Endothelial cell (in vitro differentiated cells): ENCODE measurements at regions not wholly inside any gene's neighbourhood (a gene's known extent, or its start where the extent isn't known, plus 50 kb on each side); places are given as distances from the start of the nearest gene placed in this dataset.

ENCODE experiments used
- DNase-seq: peaks from one replicate; pipeline ENCODE4 v3.0.0; 2021; ENCODE audit warnings: low spot score
- H3K27ac Mint-ChIP-seq: one replicate; pipeline ENCODE4 v1.8.0; 2021; ENCODE audit warnings: mixed read lengths, inconsistent platforms; ENCODE audit not compliant: unreplicated experiment
- H3K27me3 Mint-ChIP-seq: one replicate; pipeline ENCODE4 v1.8.0; 2021; ENCODE audit warnings: mild to moderate bottlenecking, moderate library complexity, mixed read lengths, inconsistent platforms; ENCODE audit not compliant: unreplicated experiment
- H3K36me3 Mint-ChIP-seq: one replicate; pipeline ENCODE4 v1.8.0; 2021; ENCODE audit warnings: mild to moderate bottlenecking, low read depth, mixed read lengths, inconsistent platforms; ENCODE audit not compliant: unreplicated experiment
- H3K4me1 Mint-ChIP-seq: one replicate; pipeline ENCODE4 v1.8.0; 2021; ENCODE audit warnings: mild to moderate bottlenecking, mixed read lengths, inconsistent platforms; ENCODE audit not compliant: unreplicated experiment
- H3K4me3 Mint-ChIP-seq: one replicate; pipeline ENCODE4 v1.8.0; 2021; ENCODE audit warnings: mild to moderate bottlenecking, mixed read lengths, inconsistent platforms; ENCODE audit not compliant: unreplicated experiment
- H3K9me3 Mint-ChIP-seq: one replicate; pipeline ENCODE4 v1.8.0; 2021; ENCODE audit warnings: mixed read lengths, inconsistent platforms; ENCODE audit not compliant: unreplicated experiment
- CTCF ChIP-seq: fragments of 200-600 bp; sonication (generic); IDR thresholded peaks from one replicate; pipeline ENCODE4 v1.5.0; 2021; ENCODE audit warnings: antibody characterized with exemption; ENCODE audit not compliant: unreplicated experiment

GRCh38 chr21:14903172-14903865 lies 161.5 kb downstream of the NRIP1 start:
- no peak for DNase-seq
- TF ChIP-seq CTCF, result no peak
- Mint-ChIP-seq H3K27ac (no peak overlapping the region), H3K4me1 (no peaks in the 10 kb centered on the region), H3K27me3 (no peaks in the 10 kb centered on the region), H3K36me3 (no peaks in the 10 kb centered on the region), H3K9me3 (no peaks in the 10 kb centered on the region), H3K4me3 (no peak overlapping the region)

GRCh38 chr21:14901482-14901958 lies 163.3 kb downstream of the NRIP1 start:
- no peaks in the 10 kb centered on the region for H3K27me3 Mint-ChIP-seq
- no peaks in the 10 kb centered on the region for H3K9me3 Mint-ChIP-seq
- TF ChIP-seq CTCF, result no peak
- DNase-seq, result no peak
- no peaks in the 10 kb centered on the region for H3K36me3 Mint-ChIP-seq
- H3K4me1 Mint-ChIP-seq, result no peaks in the 10 kb centered on the region
- H3K4me3 Mint-ChIP-seq, result no peak overlapping the region
- H3K27ac Mint-ChIP-seq, result no peak overlapping the region

DNA sequence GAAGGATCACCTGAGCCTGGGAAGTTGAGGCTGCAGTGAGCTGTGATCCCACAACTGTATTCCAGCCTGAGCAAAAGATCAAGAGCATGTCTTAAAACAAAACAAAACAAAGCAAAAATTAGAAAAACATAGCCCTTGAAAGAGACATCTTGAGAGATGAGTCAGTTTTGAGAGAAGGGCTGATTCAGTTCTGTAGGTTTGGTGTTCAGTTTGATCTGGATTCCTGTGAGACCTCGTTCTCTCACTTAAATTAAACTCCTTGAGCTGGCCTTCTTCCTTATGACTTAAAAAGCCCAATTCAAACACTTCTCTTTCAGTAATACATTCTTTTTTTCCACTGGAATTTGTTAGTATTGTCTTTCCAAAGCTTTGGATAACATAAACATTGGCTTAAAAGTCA lies 164.2 kb downstream of the NRIP1 start:
- no peak for DNase-seq
- Mint-ChIP-seq H3K36me3 (no peaks in the 10 kb centered on the region), H3K27ac (no peak overlapping the region)

DNA sequence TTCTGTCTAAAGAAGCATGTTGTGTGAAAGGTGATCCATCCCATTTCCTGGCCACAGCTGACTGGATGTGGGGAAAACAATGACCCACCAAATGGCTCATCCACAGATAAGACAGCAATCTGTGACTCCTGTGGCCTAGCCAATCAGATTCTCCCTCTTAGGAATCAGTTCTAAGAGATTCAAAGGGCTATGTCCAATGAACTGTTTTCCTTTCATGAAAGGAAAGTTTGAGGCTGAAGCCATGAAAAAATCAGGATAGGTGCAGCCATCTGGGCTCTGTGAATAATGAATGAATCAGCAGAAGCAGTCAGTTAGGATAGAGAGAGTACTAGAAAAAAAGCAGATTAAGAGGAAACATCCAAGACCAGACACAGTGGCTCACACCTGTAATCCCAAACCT lies 164.7 kb downstream of the NRIP1 start:
- Mint-ChIP-seq H3K4me1 (no peaks in the 10 kb centered on the region), H3K36me3 (no peaks in the 10 kb centered on the region), H3K27me3 (no peaks in the 10 kb centered on the region), H3K9me3 (no peaks in the 10 kb centered on the region), H3K27ac (no peak overlapping the region), H3K4me3 (no peak overlapping the region)
- DNase-seq, result no peak
- TF ChIP-seq CTCF, result no peak

More for the DNA sequence above, 164.2 kb downstream of the NRIP1 start:
- no peaks in the 10 kb centered on the region for H3K9me3 Mint-ChIP-seq
- no peak overlapping the region for H3K4me3 Mint-ChIP-seq
- H3K4me1 Mint-ChIP-seq, result no peaks in the 10 kb centered on the region
- H3K27me3 Mint-ChIP-seq, result no peaks in the 10 kb centered on the region
- TF ChIP-seq CTCF, result no peak

DNA sequence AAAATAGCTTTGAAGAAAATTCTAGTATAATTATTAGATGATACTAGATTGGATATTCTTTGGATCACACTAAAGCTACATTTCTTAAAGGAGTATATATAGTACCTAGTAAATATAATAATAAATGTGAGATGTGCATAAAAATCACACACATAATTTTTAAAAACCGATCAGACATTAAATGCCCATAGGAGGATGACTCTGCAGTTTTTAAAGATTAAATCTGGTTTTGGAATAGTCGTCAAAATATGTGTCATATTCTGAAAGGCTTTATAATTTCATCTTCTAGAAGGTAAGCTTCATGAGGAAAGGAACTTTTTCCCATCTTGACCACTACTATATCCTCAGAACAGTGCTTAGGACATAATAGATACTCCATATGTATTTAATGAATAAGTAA lies 169.0 kb downstream of the NRIP1 start:
- no peak overlapping the region for H3K27ac Mint-ChIP-seq

More for the DNA sequence above, 169.0 kb downstream of the NRIP1 start:
- Mint-ChIP-seq H3K27me3 (peaks cover 2% of the 10 kb centered on the region), H3K4me1 (no peaks in the 10 kb centered on the region), H3K9me3 (no peaks in the 10 kb centered on the region), H3K4me3 (no peak overlapping the region), H3K36me3 (no peaks in the 10 kb centered on the region)
- no peak for TF ChIP-seq CTCF
- no peak for DNase-seq
